GM23338 (cell line): ENCODE measurements at regions not wholly inside any gene's neighbourhood (a gene's known extent, or its start where the extent isn't known, plus 50 kb on each side); places are given as distances from the start of the nearest gene placed in this dataset.

Experiments used
- POLR2AphosphoS5 ChIP-seq: IDR thresholded peaks from 2 replicates; pipeline ENCODE4 v1.6.1; 2016; ENCODE audit warnings: antibody characterized with exemption, low read depth
- STAT1 ChIP-seq: IDR thresholded peaks from one replicate; pipeline ENCODE4 v1.6.1; 2016; ENCODE audit warnings: antibody characterized with exemption; ENCODE audit not compliant: unreplicated experiment
- TF ChIP-seq, protein P1 (sequence below), 2 experiments: fragments of 200-600 bp in 1 of 2; sonication (generic) in 1 of 2; conservative IDR thresholded peaks; 2 replicates each; pipeline versions ENCODE4 v1.5.1 to v1.6.1; 2016 to 2017; ENCODE audit warnings: antibody characterized with exemption in 2 of 2, low read depth in 2 of 2, mild to moderate bottlenecking in 2 of 2, moderate library complexity in 1 of 2
- TF ChIP-seq, protein P2 (sequence below): IDR thresholded peaks from one replicate; pipeline ENCODE4 v1.6.1; 2018; ENCODE audit warnings: antibody characterized with exemption; ENCODE audit not compliant: unreplicated experiment

DNA sequence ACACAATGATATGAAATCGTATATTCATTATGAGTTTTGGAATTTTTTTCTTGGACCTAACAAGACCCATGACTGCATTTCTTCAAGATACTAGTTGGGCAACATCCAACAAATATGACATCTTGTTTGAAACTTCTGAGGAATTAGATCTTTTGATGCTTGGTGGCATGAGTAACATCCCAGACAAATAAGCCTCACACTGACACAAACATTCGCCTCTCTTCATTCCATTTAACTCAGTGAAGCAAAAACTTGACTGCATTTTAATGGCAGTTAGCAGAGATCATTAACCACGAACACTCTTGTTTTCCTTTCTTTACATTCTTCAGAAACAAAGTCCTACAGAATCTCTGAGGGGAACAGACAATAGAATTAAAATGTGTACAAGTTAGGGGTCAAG is 758.3 kb downstream of the C12orf50 start:
- TF ChIP-seq, protein P1, sequence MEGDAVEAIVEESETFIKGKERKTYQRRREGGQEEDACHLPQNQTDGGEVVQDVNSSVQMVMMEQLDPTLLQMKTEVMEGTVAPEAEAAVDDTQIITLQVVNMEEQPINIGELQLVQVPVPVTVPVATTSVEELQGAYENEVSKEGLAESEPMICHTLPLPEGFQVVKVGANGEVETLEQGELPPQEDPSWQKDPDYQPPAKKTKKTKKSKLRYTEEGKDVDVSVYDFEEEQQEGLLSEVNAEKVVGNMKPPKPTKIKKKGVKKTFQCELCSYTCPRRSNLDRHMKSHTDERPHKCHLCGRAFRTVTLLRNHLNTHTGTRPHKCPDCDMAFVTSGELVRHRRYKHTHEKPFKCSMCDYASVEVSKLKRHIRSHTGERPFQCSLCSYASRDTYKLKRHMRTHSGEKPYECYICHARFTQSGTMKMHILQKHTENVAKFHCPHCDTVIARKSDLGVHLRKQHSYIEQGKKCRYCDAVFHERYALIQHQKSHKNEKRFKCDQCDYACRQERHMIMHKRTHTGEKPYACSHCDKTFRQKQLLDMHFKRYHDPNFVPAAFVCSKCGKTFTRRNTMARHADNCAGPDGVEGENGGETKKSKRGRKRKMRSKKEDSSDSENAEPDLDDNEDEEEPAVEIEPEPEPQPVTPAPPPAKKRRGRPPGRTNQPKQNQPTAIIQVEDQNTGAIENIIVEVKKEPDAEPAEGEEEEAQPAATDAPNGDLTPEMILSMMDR (conservative IDR thresholded peaks at IDR 0.05; ENCODE audit: low read depth in 2 of 2), result no peak
- TF ChIP-seq POLR2AphosphoS5, result no peak
- no peak for TF ChIP-seq STAT1
- TF ChIP-seq, protein P2, sequence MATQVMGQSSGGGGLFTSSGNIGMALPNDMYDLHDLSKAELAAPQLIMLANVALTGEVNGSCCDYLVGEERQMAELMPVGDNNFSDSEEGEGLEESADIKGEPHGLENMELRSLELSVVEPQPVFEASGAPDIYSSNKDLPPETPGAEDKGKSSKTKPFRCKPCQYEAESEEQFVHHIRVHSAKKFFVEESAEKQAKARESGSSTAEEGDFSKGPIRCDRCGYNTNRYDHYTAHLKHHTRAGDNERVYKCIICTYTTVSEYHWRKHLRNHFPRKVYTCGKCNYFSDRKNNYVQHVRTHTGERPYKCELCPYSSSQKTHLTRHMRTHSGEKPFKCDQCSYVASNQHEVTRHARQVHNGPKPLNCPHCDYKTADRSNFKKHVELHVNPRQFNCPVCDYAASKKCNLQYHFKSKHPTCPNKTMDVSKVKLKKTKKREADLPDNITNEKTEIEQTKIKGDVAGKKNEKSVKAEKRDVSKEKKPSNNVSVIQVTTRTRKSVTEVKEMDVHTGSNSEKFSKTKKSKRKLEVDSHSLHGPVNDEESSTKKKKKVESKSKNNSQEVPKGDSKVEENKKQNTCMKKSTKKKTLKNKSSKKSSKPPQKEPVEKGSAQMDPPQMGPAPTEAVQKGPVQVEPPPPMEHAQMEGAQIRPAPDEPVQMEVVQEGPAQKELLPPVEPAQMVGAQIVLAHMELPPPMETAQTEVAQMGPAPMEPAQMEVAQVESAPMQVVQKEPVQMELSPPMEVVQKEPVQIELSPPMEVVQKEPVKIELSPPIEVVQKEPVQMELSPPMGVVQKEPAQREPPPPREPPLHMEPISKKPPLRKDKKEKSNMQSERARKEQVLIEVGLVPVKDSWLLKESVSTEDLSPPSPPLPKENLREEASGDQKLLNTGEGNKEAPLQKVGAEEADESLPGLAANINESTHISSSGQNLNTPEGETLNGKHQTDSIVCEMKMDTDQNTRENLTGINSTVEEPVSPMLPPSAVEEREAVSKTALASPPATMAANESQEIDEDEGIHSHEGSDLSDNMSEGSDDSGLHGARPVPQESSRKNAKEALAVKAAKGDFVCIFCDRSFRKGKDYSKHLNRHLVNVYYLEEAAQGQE, result no peak
